IMR-90 (cell line): ENCODE measurements at regions not wholly inside any gene's neighbourhood (a gene's known extent, or its start where the extent isn't known, plus 50 kb on each side); places are given as distances from the start of the nearest gene placed in this dataset.

Experiments
- ATAC-seq: fragments of 200-7000 bp; cut with Tn5 transposase; 2 replicates; pipeline ENCODE4 v1.9.1; 2020; ENCODE audit warnings: low read depth, mild to moderate bottlenecking, moderate library complexity
- BruUV-seq: library from RNA; stranded (reverse); fragments of 400-500 nt; replicated peaks from 2 replicates; lab custom pipeline; 2021; lab: Mats Ljungman, UMichigan
- CTCF ChIA-PET: fragments of 300-600 bp; formaldehyde crosslinking; extraction: SDS; loops from one replicate; lab custom pipeline; 2021; ENCODE audit warnings: antibody characterized with exemption; lab: Yijun Ruan, JAX
- POLR2A ChIA-PET: fragments of 300-600 bp; sonication (Branson Sonifier 250); formaldehyde crosslinking; loops from one replicate; lab custom pipeline; 2022; ENCODE audit warnings: antibody characterized with exemption; ENCODE audit not compliant: unreplicated experiment; lab: Charles Lee
- DNase-seq: peaks from one replicate; pipeline ENCODE4 v3.0.0; 2013
- H2AFZ ChIP-seq: replicated peaks from 2 replicates; pipeline ENCODE3; 2013; ENCODE audit warnings: low read length, mild to moderate bottlenecking; ENCODE audit not compliant: poor library complexity
- H2AK5ac ChIP-seq: 2 replicates; pipeline ENCODE4 v1.6.1; 2013; ENCODE audit warnings: low read depth, low read length, inconsistent platforms
- H2AK9ac ChIP-seq: replicated peaks from 2 replicates; pipeline ENCODE3; 2013; ENCODE audit warnings: mild to moderate bottlenecking, low read depth, low read length, moderate library complexity; ENCODE audit not compliant: poor library complexity
- H2BK120ac ChIP-seq: 2 replicates; pipeline ENCODE4 v1.6.1; 2013; ENCODE audit warnings: low read depth, low read length, inconsistent platforms
- H2BK15ac ChIP-seq: 3 replicates; pipeline ENCODE4 v1.6.1; 2013; ENCODE audit warnings: low read depth, low read length, inconsistent platforms
- H2BK20ac ChIP-seq: 2 replicates; pipeline ENCODE4 v1.6.1; 2013; ENCODE audit warnings: low read depth, mild to moderate bottlenecking, inconsistent platforms, low read length, moderate library complexity
- H2BK5ac ChIP-seq: 2 replicates; pipeline ENCODE4 v1.6.1; 2013; ENCODE audit warnings: mild to moderate bottlenecking, low read depth, low read length, inconsistent platforms; ENCODE audit not compliant: poor library complexity, severe bottlenecking
- H3K14ac ChIP-seq: replicated peaks from 2 replicates; pipeline ENCODE4 v1.6.1; 2013; ENCODE audit warnings: low read depth, low read length, inconsistent platforms
- H3K18ac ChIP-seq: 2 replicates; pipeline ENCODE4 v1.6.1; 2013; ENCODE audit warnings: low read depth, low read length, control low read depth
- H3K23ac ChIP-seq: 2 replicates; pipeline ENCODE4 v1.6.1; 2013; ENCODE audit warnings: low read depth, low read length, inconsistent platforms
- H3K27ac ChIP-seq: 2 replicates; pipeline ENCODE4 v1.5.1; 2013; ENCODE audit warnings: mild to moderate bottlenecking, control low read depth, low read length; ENCODE audit not compliant: insufficient read depth
- H3K27me3 ChIP-seq: 2 replicates; pipeline ENCODE4 v1.6.1; 2013; ENCODE audit warnings: low read length; ENCODE audit not compliant: control insufficient read depth, insufficient read depth
- H3K36me3 ChIP-seq: 2 replicates; pipeline ENCODE4 v1.6.1; 2013; ENCODE audit warnings: low read length, mixed read lengths; ENCODE audit not compliant: control insufficient read depth, insufficient read depth
- H3K4ac ChIP-seq: 2 replicates; pipeline ENCODE4 v1.6.1; 2013; ENCODE audit warnings: low read depth, low read length, inconsistent platforms
- H3K4me1 ChIP-seq: 2 replicates; pipeline ENCODE4 v1.6.1; 2013; ENCODE audit warnings: low read length, mixed read lengths; ENCODE audit not compliant: control insufficient read depth, insufficient read depth
- H3K4me2 ChIP-seq: 2 replicates; pipeline ENCODE4 v1.6.1; 2013; ENCODE audit warnings: low read depth, mild to moderate bottlenecking, control low read depth, low read length, moderate library complexity
- H3K4me3 ChIP-seq: 2 replicates; pipeline ENCODE4 v1.5.1; 2013; ENCODE audit warnings: low read depth, mild to moderate bottlenecking, control low read depth, low read length, moderate library complexity; ENCODE audit not compliant: insufficient read depth
- H3K56ac ChIP-seq: 2 replicates; pipeline ENCODE4 v1.6.1; 2013; ENCODE audit warnings: low read length, inconsistent platforms; ENCODE audit not compliant: insufficient read depth; ENCODE audit errors: extremely low read depth
- H3K79me1 ChIP-seq, 2 experiments: 2 replicates each; pipeline ENCODE4 v1.6.1; 2013; ENCODE audit warnings: low read length in 2 of 2, inconsistent platforms in 1 of 2, low read depth in 1 of 2
- H3K9ac ChIP-seq: 2 replicates; pipeline ENCODE4 v1.6.1; 2013; ENCODE audit warnings: low read depth, low read length, control low read depth
- H3K9me1 ChIP-seq: 2 replicates; pipeline ENCODE4 v1.6.1; 2013; ENCODE audit warnings: low read length, inconsistent platforms; ENCODE audit not compliant: insufficient read depth
- H3K9me3 ChIP-seq: 2 replicates; pipeline ENCODE4 v1.6.1; 2013; ENCODE audit warnings: low read length; ENCODE audit not compliant: control insufficient read depth, insufficient read depth
- H4K20me1 ChIP-seq: 2 replicates; pipeline ENCODE4 v1.6.1; 2013; ENCODE audit warnings: low read length, inconsistent platforms; ENCODE audit not compliant: insufficient read depth
- H4K5ac ChIP-seq: 2 replicates; pipeline ENCODE4 v1.6.1; 2013; ENCODE audit warnings: mild to moderate bottlenecking, low read depth, low read length, control low read depth
- H4K8ac ChIP-seq, 2 experiments: 2 replicates each; pipeline ENCODE4 v1.6.1; 2013; ENCODE audit warnings: low read depth in 2 of 2, low read length in 2 of 2, control low read depth in 1 of 2, inconsistent platforms in 1 of 2
- H4K91ac ChIP-seq: 2 replicates; pipeline ENCODE4 v1.6.1; 2013; ENCODE audit warnings: low read depth, low read length, inconsistent platforms; ENCODE audit not compliant: insufficient read depth
- CEBPB ChIP-seq: IDR thresholded peaks from 2 replicates; pipeline ENCODE4 v1.6.1; 2012; ENCODE audit warnings: low read depth, low read length, improper control_type of control experiment
- NFE2L2 ChIP-seq: fragments of 150-350 bp; IDR thresholded peaks from 2 replicates; pipeline ENCODE4 v1.6.1; 2016; ENCODE audit warnings: low read depth, mild to moderate bottlenecking, low read length
- POLR2A ChIP-seq: IDR thresholded peaks from 2 replicates; pipeline ENCODE4 v1.6.1; 2012; ENCODE audit warnings: mild to moderate bottlenecking, low read depth, low read length
- RAD21 ChIP-seq: IDR thresholded peaks from 2 replicates; pipeline ENCODE4 v1.6.1; 2012; ENCODE audit warnings: low read length, improper control_type of control experiment
- RCOR1 ChIP-seq: IDR thresholded peaks from 2 replicates; pipeline ENCODE4 v1.6.1; 2012; ENCODE audit warnings: mild to moderate bottlenecking, low read length, improper control_type of control experiment; ENCODE audit not compliant: insufficient replicate concordance
- RFX5 ChIP-seq: IDR thresholded peaks from 2 replicates; pipeline ENCODE4 v1.8.0; 2012; ENCODE audit warnings: low read depth, mild to moderate bottlenecking, low read length, moderate library complexity
- WGBS, 2 experiments: methylation state at CpG; one replicate each; pipeline versions ENCODE4 v1.1.5 to v1.1.7; 2013; ENCODE audit warnings: missing lambda C conversion rate in 2 of 2; ENCODE audit not compliant: insufficient read length in 1 of 2; ENCODE audit errors: extremely low coverage in 2 of 2; 5-methylcytosine and 5-hydroxymethylcytosine counted together
- dilution Hi-C: fragments of 300-500 bp; cut with HindIII; formaldehyde crosslinking; loops from one replicate; pipeline ENCODE4 v1.14.3; 2018; ENCODE audit warnings: low sequenced_read_pairs; ENCODE audit not compliant: unreplicated experiment
- in situ Hi-C: fragments of 300-500 bp; cut with MboI; formaldehyde crosslinking; loops from 3 replicates; pipeline ENCODE4 v1.14.3; 2019; ENCODE audit warnings: low sequenced_read_pairs, inconsistent platforms, mixed read lengths
- intact Hi-C: fragments of 100-400 bp; cut with micrococcal nuclease; formaldehyde crosslinking; loops from 2 replicates; pipeline ENCODE4 v1.10.0; 2022
- TF ChIP-seq, protein P1 (sequence below): fragments of 150-350 bp; IDR thresholded peaks from 2 replicates; pipeline ENCODE4 v1.6.1; 2016; ENCODE audit warnings: low read depth, mild to moderate bottlenecking, low read length, moderate library complexity, borderline replicate concordance

DNA sequence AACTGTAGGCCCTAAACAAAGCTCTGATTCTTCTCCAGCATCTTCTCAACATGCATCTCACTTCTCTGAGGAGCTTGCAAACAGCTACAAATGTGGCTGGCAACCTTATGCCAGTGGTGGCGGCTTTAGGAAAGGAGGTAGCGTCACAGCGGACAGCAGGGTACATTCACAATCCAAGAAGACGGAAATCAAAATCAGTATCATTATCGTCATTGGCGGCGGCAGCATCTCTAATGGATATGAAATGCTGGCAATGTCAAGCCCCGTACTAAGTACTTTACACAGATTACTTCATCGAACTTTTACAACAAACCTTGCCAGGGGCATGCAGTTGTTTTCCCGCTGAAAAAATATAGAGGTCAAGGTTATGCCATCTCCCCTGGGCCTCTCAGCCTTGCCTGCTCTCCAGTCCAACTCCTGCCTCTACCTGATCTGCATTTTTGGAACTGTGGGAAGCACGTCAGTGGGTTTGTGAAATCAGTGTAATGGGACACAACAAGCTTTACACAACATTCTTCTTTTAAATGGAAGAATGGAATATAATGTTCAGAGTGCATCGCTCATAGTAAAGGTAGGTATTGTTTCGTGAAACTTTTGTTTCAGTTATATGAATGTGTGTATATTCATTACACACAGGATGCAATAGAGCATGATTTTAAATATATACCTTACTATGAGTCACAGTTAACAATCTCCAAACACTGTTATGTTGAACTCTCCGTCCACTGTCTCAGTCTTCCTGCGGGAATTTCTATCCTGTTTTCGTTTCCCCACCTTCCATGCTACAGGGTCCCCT lies 152.9 kb downstream of the TTC32 start:
- in situ Hi-C loops, result no loop called here
- Histone ChIP-seq H2BK15ac (no peak overlapping the region), H3K23ac (no peak overlapping the region), H3K56ac (no peak overlapping the region), H3K27me3 (no peaks in the 10 kb centered on the region), H2AFZ (peak overlapping the region; percentile 69), H2BK120ac (0 out of 2 replicates have a peak overlapping the region, but pooled peaks have one; percentile 35), H2BK20ac (no peak overlapping the region), H2AK9ac (peak overlapping the region; percentile 5), H2AK5ac (no peak overlapping the region), H3K4me3 (no peak overlapping the region), H3K79me1 (no peaks in the 10 kb centered on the region), H3K27ac (no peak overlapping the region), H4K8ac (no peak overlapping the region), H3K14ac (no peak overlapping the region), H3K36me3 (no peaks in the 10 kb centered on the region), H4K91ac (no peak overlapping the region), H3K4ac (no peak overlapping the region), H4K5ac (no peak overlapping the region), H3K4me2 (no peak overlapping the region), H4K20me1 (no peaks in the 10 kb centered on the region), H3K9me3 (no peaks in the 10 kb centered on the region), H2BK5ac (no peak overlapping the region), H3K18ac (no peak overlapping the region), H3K9me1 (no peaks in the 10 kb centered on the region; the same call in 1 of the 2 replicates), H3K9ac (no peak overlapping the region), H3K4me1 (peaks cover 7% of the 10 kb centered on the region)
- dilution Hi-C loops, result no loop called here
- ChIA-PET POLR2A (no interaction called here), CTCF (no interaction called here)
- TF ChIP-seq, protein P1, sequence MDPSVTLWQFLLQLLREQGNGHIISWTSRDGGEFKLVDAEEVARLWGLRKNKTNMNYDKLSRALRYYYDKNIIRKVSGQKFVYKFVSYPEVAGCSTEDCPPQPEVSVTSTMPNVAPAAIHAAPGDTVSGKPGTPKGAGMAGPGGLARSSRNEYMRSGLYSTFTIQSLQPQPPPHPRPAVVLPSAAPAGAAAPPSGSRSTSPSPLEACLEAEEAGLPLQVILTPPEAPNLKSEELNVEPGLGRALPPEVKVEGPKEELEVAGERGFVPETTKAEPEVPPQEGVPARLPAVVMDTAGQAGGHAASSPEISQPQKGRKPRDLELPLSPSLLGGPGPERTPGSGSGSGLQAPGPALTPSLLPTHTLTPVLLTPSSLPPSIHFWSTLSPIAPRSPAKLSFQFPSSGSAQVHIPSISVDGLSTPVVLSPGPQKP, result no peak
- TF ChIP-seq RFX5 (no peak), POLR2A (no peak), NFE2L2 (no peak), CEBPB (no peak), RCOR1 (no peak), RAD21 (no peak)
- intact Hi-C loops, result loop anchor here (5.0 kb wide), 1 partner anchor 382 kb away; no protein-coding TSS in a partner anchor
- no peak for ATAC-seq
- DNase-seq, result no peak
- no TSS peak for BruUV-seq
- no CpG with 5 or more reads among the region's 16 CpGs for WGBS, 2 experiments
